OCI-LY1 (cell line): ENCODE measurements at regions not wholly inside any gene's neighbourhood (a gene's known extent, or its start where the extent isn't known, plus 50 kb on each side); places are given as distances from the start of the nearest gene placed in this dataset.

Experiments
- H2AFZ ChIP-seq: fragments of 200-600 bp; sonication (generic), shearing (Covaris generic); 2 replicates; pipeline ENCODE4 v1.6.0; 2014; ENCODE audit warnings: antibody characterized with exemption, mild to moderate bottlenecking, low read length
- H3F3A ChIP-seq: fragments of 200-600 bp; sonication (generic), shearing (Covaris generic); 2 replicates; pipeline ENCODE4 v1.6.0; 2014; ENCODE audit warnings: mild to moderate bottlenecking, antibody characterized with exemption, low read length, moderate library complexity; ENCODE audit not compliant: insufficient read depth
- H3K27ac ChIP-seq: fragments of 200-600 bp; sonication (generic); 2 replicates; pipeline ENCODE4 v1.5.1; 2014; ENCODE audit warnings: low read length, mixed run types, mild to moderate bottlenecking, low read depth; ENCODE audit not compliant: poor library complexity, severe bottlenecking
- H3K27me3 ChIP-seq: fragments of 200-600 bp; sonication (generic); 2 replicates; pipeline ENCODE4 v1.6.0; 2014; ENCODE audit warnings: antibody characterized with exemption, mild to moderate bottlenecking, low read length, moderate library complexity; ENCODE audit not compliant: insufficient read depth
- H3K36me3 ChIP-seq: fragments of 200-600 bp; sonication (generic); 2 replicates; pipeline ENCODE4 v1.6.1; 2014; ENCODE audit warnings: mild to moderate bottlenecking, antibody characterized with exemption, low read length, moderate library complexity, mixed read lengths; ENCODE audit not compliant: insufficient read depth
- H3K4me1 ChIP-seq: fragments of 200-600 bp; sonication (generic); 2 replicates; pipeline ENCODE4 v1.5.1; 2014; ENCODE audit warnings: mild to moderate bottlenecking, low read length, moderate library complexity; ENCODE audit not compliant: insufficient read depth, severe bottlenecking
- H3K4me2 ChIP-seq: fragments of 200-600 bp; sonication (generic), shearing (Covaris generic); 2 replicates; pipeline ENCODE4 v1.6.1; 2014; ENCODE audit warnings: low read length
- H3K4me3 ChIP-seq: fragments of 200-600 bp; sonication (generic); 2 replicates; pipeline ENCODE4 v1.5.1; 2014; ENCODE audit warnings: low read length, low read depth, mild to moderate bottlenecking, mixed read lengths; ENCODE audit not compliant: poor library complexity, severe bottlenecking
- H3K79me2 ChIP-seq: fragments of 200-600 bp; shearing (Covaris generic); 2 replicates; pipeline ENCODE4 v1.6.1; 2016; ENCODE audit warnings: mixed run types, low read length, mixed read lengths; ENCODE audit not compliant: insufficient read depth
- H3K9ac ChIP-seq: fragments of 200-600 bp; sonication (generic), shearing (Covaris generic); 2 replicates; pipeline ENCODE4 v1.6.1; 2014; ENCODE audit warnings: mild to moderate bottlenecking, low read length, mixed read lengths
- H3K9me2 ChIP-seq: fragments of 200-600 bp; sonication (generic), shearing (Covaris generic); 2 replicates; pipeline ENCODE4 v1.6.1; 2014; ENCODE audit warnings: low read depth, mild to moderate bottlenecking, low read length, mixed read lengths
- H3K9me3 ChIP-seq: fragments of 200-600 bp; shearing (Covaris generic); 2 replicates; pipeline ENCODE4 v1.6.1; 2014; ENCODE audit warnings: low read length, mixed read lengths
- H4K20me1 ChIP-seq: fragments of 200-600 bp; sonication (generic), shearing (Covaris generic); 2 replicates; pipeline ENCODE4 v1.6.0; 2016; ENCODE audit warnings: mild to moderate bottlenecking, low read length; ENCODE audit not compliant: insufficient read depth
- EZH2 ChIP-seq: fragments of 200-600 bp; sonication (generic), shearing (Covaris generic); IDR thresholded peaks from 2 replicates; pipeline ENCODE4 v1.8.0; 2017; ENCODE audit warnings: borderline replicate concordance, mixed run types, mild to moderate bottlenecking, antibody characterized with exemption, low read length, moderate library complexity, mixed read lengths
- TF ChIP-seq, protein P1 (sequence below): fragments of 200-600 bp; sonication (generic), shearing (Covaris generic); IDR thresholded peaks from 2 replicates; pipeline ENCODE4 v1.5.1; 2017; ENCODE audit warnings: mild to moderate bottlenecking, antibody characterized with exemption, low read length, moderate library complexity, mixed read lengths

DNA sequence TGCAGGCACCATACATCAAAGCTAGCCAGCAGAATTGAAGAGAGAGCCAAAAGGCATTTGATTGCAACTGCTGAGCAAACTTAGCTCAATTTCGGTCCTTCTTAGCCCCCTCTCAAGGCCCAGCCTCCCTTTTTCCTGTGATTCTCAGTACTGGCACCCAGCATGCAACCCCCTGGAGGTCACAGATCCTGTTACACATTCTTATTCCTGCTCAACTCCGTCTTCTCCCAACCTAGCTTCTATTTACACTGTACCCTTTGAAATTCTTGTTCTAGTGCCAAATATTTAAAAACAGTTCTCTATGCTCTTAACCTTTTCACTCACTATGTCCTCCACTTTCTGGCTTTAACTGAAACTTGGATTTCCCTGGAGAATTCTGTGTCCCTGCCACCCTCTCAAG is 131.3 kb upstream of the CPSF6 start:
- Histone ChIP-seq H3K9me2 (no peaks in the 10 kb centered on the region), H4K20me1 (no peaks in the 10 kb centered on the region), H3K79me2 (no peaks in the 10 kb centered on the region), H3K9ac (no peak overlapping the region), H3K4me3 (no peak overlapping the region), H3K36me3 (no peaks in the 10 kb centered on the region), H3K27ac (no peak overlapping the region), H3F3A (no peaks in the 10 kb centered on the region), H3K4me1 (no peaks in the 10 kb centered on the region), H3K4me2 (no peak overlapping the region), H2AFZ (no peak overlapping the region), H3K27me3 (no peaks in the 10 kb centered on the region), H3K9me3 (no peaks in the 10 kb centered on the region)
- TF ChIP-seq, protein P1, sequence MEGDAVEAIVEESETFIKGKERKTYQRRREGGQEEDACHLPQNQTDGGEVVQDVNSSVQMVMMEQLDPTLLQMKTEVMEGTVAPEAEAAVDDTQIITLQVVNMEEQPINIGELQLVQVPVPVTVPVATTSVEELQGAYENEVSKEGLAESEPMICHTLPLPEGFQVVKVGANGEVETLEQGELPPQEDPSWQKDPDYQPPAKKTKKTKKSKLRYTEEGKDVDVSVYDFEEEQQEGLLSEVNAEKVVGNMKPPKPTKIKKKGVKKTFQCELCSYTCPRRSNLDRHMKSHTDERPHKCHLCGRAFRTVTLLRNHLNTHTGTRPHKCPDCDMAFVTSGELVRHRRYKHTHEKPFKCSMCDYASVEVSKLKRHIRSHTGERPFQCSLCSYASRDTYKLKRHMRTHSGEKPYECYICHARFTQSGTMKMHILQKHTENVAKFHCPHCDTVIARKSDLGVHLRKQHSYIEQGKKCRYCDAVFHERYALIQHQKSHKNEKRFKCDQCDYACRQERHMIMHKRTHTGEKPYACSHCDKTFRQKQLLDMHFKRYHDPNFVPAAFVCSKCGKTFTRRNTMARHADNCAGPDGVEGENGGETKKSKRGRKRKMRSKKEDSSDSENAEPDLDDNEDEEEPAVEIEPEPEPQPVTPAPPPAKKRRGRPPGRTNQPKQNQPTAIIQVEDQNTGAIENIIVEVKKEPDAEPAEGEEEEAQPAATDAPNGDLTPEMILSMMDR = no peak

DNA sequence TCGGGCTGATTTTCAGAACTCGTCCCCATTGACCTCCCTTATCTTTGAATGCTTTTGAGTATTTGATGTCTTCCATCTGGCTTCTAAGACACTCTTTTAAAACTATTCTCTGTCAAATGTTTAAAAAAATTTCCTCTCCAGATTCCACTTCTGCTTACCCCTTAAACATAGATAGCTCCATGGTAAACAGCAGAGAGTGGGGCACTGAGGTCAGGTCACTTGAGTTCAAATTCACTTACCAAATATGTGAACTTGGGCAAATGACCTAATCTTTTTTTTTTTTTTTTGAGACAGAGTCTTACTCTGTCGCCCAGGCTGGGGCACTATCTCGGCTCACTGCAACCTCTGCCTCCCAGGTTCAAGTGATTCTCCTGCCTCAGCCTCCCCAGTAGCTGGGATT is 126.8 kb upstream of the CPSF6 start:
- H3K9me3 ChIP-seq = no peaks in the 10 kb centered on the region
- no peaks in the 10 kb centered on the region for H4K20me1 ChIP-seq
- no peak overlapping the region for H3K4me3 ChIP-seq
- H3K9me2 ChIP-seq = no peaks in the 10 kb centered on the region
- no peaks in the 10 kb centered on the region for H3F3A ChIP-seq
- TF ChIP-seq EZH2 = no peak
- TF ChIP-seq, protein P1 = no peak
- no peak overlapping the region for H2AFZ ChIP-seq
- H3K4me1 ChIP-seq = no peaks in the 10 kb centered on the region
- H3K79me2 ChIP-seq = no peaks in the 10 kb centered on the region
- H3K9ac ChIP-seq = no peak overlapping the region
- no peaks in the 10 kb centered on the region for H3K27me3 ChIP-seq
- no peak overlapping the region for H3K4me2 ChIP-seq
- no peak overlapping the region for H3K27ac ChIP-seq
- H3K36me3 ChIP-seq = no peaks in the 10 kb centered on the region

DNA sequence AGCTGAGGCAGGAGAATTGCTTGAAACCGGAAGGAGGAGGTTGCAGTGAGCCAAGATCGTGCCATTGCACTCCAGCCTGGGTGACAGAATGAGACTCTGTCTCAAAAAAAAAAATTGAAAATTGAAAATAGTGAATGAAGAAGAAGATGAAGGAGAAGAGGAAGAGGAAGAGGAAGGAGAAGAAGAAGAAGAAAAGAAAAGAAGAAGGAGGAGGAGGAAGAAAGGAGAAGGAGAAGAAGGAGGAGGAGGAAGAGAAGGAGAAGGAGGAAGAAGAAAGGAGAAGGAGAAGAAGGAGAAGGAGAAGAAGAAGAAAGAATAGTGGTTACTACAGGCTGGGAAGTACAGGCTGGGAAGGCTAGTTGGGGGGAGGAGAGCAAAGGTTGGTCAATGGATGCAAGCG is 124.3 kb upstream of the CPSF6 start:
- Histone ChIP-seq H3K9me3 (no peaks in the 10 kb centered on the region), H3K9ac (no peak overlapping the region), H2AFZ (no peak overlapping the region), H3K4me1 (no peaks in the 10 kb centered on the region), H3F3A (no peaks in the 10 kb centered on the region), H3K4me2 (no peak overlapping the region), H3K4me3 (no peak overlapping the region), H4K20me1 (no peaks in the 10 kb centered on the region), H3K27ac (no peak overlapping the region), H3K9me2 (no peaks in the 10 kb centered on the region), H3K36me3 (no peaks in the 10 kb centered on the region), H3K27me3 (no peaks in the 10 kb centered on the region), H3K79me2 (no peaks in the 10 kb centered on the region)
- no peak for TF ChIP-seq EZH2
- TF ChIP-seq, protein P1 = no peak
